Naive thymus-derived CD4-positive, alpha-beta T cell (primary cell): ENCODE measurements at regions not wholly inside any gene's neighbourhood (a gene's known extent, or its start where the extent isn't known, plus 50 kb on each side); places are given as distances from the start of the nearest gene placed in this dataset.

ENCODE experiments used
- ATAC-seq: fragments of 150-1000 bp; cut with Tn5 transposase; 2 replicates; pipeline ENCODE4 v1.10.0; 2021; ENCODE audit warnings: mild to moderate bottlenecking, moderate library complexity
- CTCF ChIA-PET: fragments of 350-600 bp; sonication (Branson Sonifier 250); formaldehyde crosslinking; loops from one replicate; lab custom pipeline; 2021; ENCODE audit warnings: antibody characterized with exemption; lab: Charles Lee
- POLR2A ChIA-PET: fragments of 350-600 bp; sonication (Branson Sonifier 250); formaldehyde crosslinking; loops from one replicate; lab custom pipeline; 2021; ENCODE audit warnings: antibody characterized with exemption, inconsistent platforms; lab: Charles Lee
- DNase-seq, 9 donors: peaks; one replicate each; pipeline versions ENCODE4 v3.0.0 to v3.0.0-alpha.2; 2020 to 2022; ENCODE audit warnings: mixed read lengths in 1 of 9
- H3K27ac ChIP-seq: one replicate; pipeline ENCODE4 v1.7.0; 2013; ENCODE audit warnings: mild to moderate bottlenecking, low read depth, low read length, moderate library complexity
- H3K27me3 ChIP-seq, 2 donors: one replicate each; pipeline ENCODE4 v1.7.0; 2013; ENCODE audit warnings: low read length in 2 of 2, mild to moderate bottlenecking in 2 of 2, moderate library complexity in 2 of 2; ENCODE audit not compliant: control insufficient read depth in 2 of 2, insufficient read depth in 2 of 2
- H3K36me3 ChIP-seq, 3 experiments: 1 replicate in 2 of 3; 2 replicates in 1 of 3; pipeline ENCODE4 v1.7.0; 2013; ENCODE audit warnings: low read length in 3 of 3, mild to moderate bottlenecking in 3 of 3, moderate library complexity in 1 of 3; ENCODE audit not compliant: insufficient read depth in 3 of 3, control insufficient read depth in 2 of 3
- H3K4me1 ChIP-seq, 2 donors: one replicate each; pipeline ENCODE4 v1.7.0; 2013; ENCODE audit warnings: low read length in 2 of 2, mild to moderate bottlenecking in 2 of 2, moderate library complexity in 1 of 2; ENCODE audit not compliant: control insufficient read depth in 2 of 2, insufficient read depth in 2 of 2
- H3K4me3 ChIP-seq: 2 replicates; pipeline ENCODE4 v1.7.0; 2013; ENCODE audit warnings: mild to moderate bottlenecking, low read length
- H3K9me3 ChIP-seq, 3 experiments: 1 replicate in 2 of 3; 2 replicates in 1 of 3; pipeline ENCODE4 v1.7.0; 2013; ENCODE audit warnings: low read length in 3 of 3; ENCODE audit not compliant: control insufficient read depth in 2 of 3
- H3K27ac Mint-ChIP-seq, 9 donors: one replicate each; pipeline ENCODE4 v1.8.0; 2020 to 2022; ENCODE audit warnings: mixed read lengths in 9 of 9, mild to moderate bottlenecking in 8 of 9, moderate library complexity in 5 of 9, inconsistent platforms in 2 of 9
- H3K27me3 Mint-ChIP-seq, 5 donors: one replicate each; pipeline ENCODE4 v1.8.0; 2021 to 2022; ENCODE audit warnings: mixed read lengths in 5 of 5, mild to moderate bottlenecking in 1 of 5
- H3K36me3 Mint-ChIP-seq, 5 donors: one replicate each; pipeline ENCODE4 v1.8.0; 2020 to 2022; ENCODE audit warnings: mixed read lengths in 5 of 5, mild to moderate bottlenecking in 3 of 5, inconsistent platforms in 1 of 5
- H3K4me1 Mint-ChIP-seq, 7 donors: one replicate each; pipeline ENCODE4 v1.8.0; 2020 to 2022; ENCODE audit warnings: mixed read lengths in 7 of 7, mild to moderate bottlenecking in 3 of 7, inconsistent platforms in 1 of 7
- H3K4me3 Mint-ChIP-seq, 10 donors: one replicate each; pipeline ENCODE4 v1.8.0; 2020 to 2022; ENCODE audit warnings: mild to moderate bottlenecking in 10 of 10, mixed read lengths in 10 of 10, moderate library complexity in 6 of 10, inconsistent platforms in 2 of 10
- H3K9me3 Mint-ChIP-seq, 11 donors: one replicate each; pipeline ENCODE4 v1.8.0; 2020 to 2022; ENCODE audit warnings: mixed read lengths in 11 of 11, mild to moderate bottlenecking in 4 of 11, inconsistent platforms in 1 of 11, moderate library complexity in 1 of 11
- intact Hi-C, 2 donors: fragments of 100-400 bp; cut with micrococcal nuclease; formaldehyde crosslinking; loops; one replicate each; pipeline ENCODE4 v1.15.1; 2023

DNA sequence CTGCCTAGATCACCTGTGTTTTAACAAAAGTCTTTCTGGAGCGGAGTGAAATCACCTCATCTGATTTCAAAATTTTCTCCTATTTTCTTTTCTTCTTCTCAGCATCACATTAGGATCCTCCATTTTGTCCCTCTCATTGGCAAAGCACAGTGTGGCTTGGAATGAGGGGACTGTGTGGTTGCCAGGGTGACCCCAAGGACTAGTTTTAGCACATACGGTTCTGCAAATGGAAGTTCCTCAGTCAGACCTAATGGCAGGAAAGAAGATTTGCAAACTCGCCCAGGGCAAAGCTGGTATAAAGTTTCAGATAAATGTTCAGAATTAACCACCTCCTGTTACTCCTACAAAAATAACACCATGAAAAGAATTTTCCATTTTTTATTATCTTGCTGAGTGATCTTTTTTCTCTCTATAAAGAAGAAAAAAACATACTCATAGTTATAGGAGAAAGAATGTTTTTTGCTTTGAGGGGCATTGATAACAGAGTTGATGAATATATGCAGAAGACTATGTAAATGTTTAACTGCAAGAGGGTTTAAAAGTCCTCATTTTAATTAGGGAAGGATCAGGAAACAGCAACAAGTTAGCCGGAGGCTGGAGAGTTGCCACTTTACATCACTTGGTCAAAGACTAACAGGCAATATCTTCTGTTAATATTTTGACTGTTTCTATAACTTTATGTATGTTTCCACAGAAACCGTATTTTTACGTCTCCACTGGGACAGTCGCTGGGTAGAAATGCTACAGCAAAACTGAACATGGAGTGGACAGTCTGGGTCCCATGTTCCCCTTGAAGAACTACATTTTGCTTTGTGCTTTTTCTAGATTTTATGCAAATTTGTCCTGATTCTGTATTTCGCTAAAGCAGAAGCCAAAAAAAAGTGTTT lies 257.8 kb downstream of the NR2F1-AS1 start:
- POLR2A ChIA-PET = no interaction called here
- Mint-ChIP-seq H3K9me3 (peaks cover 0 to 13% (median 4%) of the 10 kb centered on the region in 11 donors), H3K27me3 (peaks cover 0 to 6% (median 0%) of the 10 kb centered on the region in 5 donors), H3K36me3 (no peaks in the 10 kb centered on the region), H3K4me1 (peaks cover 0 to 1% (median 0%) of the 10 kb centered on the region in 7 donors), H3K4me3 (no peak overlapping the region), H3K27ac (no peak overlapping the region)
- DNase-seq (no peak), ATAC-seq (no peak)
- intact Hi-C loops = no loop called here
- H3K36me3 ChIP-seq = no peaks in the 10 kb centered on the region
- no peaks in the 10 kb centered on the region for H3K4me1 ChIP-seq
- H3K9me3 ChIP-seq = no peaks in the 10 kb centered on the region
- H3K4me3 ChIP-seq = no peak overlapping the region
- H3K27ac ChIP-seq = no peak overlapping the region
- CTCF ChIA-PET = no interaction called here
- H3K27me3 ChIP-seq = no peaks in the 10 kb centered on the region

DNA sequence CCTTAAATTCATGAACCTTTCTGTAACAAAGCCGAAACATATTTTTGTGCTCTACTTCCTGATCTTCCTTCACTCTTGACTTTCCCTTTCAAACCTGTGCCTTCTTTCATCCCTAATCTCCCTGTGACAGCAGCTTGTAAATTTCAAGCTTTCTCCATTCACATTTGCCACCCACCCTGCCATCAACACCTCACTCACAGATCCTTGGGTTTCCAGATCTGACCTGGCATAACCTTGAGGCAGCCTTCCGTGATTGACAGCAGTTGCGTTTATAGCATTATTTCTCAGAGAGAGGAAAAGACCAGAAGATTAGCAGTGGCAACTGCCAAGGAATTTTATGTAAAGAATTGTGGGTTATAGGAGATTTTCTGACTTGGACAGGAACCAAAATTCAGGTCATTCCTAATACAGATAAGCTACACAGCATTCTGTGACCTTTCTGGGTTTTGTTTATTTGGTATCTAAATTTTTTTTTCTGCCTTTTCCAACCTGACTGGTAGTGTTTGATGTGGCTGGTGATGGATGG lies 260.0 kb downstream of the NR2F1-AS1 start:
- DNase-seq (no peak), ATAC-seq (no peak)
- no peak overlapping the region for H3K4me3 ChIP-seq
- H3K27me3 Mint-ChIP-seq = peaks cover 0 to 6% (median 0%) of the 10 kb centered on the region in 5 donors
- H3K9me3 ChIP-seq = no peaks in the 10 kb centered on the region
- H3K4me1 ChIP-seq = no peaks in the 10 kb centered on the region
- H3K27ac Mint-ChIP-seq = no peak overlapping the region
- H3K4me3 Mint-ChIP-seq = no peak overlapping the region
- H3K4me1 Mint-ChIP-seq = peaks cover 0 to 1% (median 0%) of the 10 kb centered on the region in 7 donors
- no peaks in the 10 kb centered on the region for H3K36me3 Mint-ChIP-seq
- H3K9me3 Mint-ChIP-seq = peaks cover 0 to 10% (median 6%) of the 10 kb centered on the region in 11 donors
- H3K27me3 ChIP-seq = no peaks in the 10 kb centered on the region
- no peaks in the 10 kb centered on the region for H3K36me3 ChIP-seq
- intact Hi-C loops = no loop called here
- ChIA-PET POLR2A (no interaction called here), CTCF (no interaction called here)
- H3K27ac ChIP-seq = no peak overlapping the region

DNA sequence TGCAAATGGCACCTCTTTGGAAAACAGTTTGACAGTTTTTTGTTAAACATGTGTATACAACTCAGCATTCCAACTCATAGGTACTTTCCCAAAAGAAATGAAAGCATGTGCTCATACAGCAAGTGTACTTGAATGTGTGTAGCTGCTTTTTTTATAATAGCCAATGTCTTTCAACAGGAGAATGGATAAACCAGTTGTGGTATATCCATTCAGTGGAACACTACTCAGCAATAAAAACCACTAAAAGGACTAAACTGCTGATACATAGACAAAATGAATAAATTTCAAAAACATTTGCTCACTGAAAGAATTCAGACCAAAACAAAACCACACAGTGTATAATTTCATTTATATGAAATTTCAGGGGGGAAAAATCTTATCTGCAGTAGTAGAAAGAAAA lies 267.3 kb downstream of the NR2F1-AS1 start:
- ChIA-PET POLR2A (no interaction called here), CTCF (no interaction called here)
- Mint-ChIP-seq H3K4me1 (no peaks in the 10 kb centered on the region), H3K36me3 (no peaks in the 10 kb centered on the region), H3K27ac (no peak overlapping the region), H3K4me3 (no peak overlapping the region), H3K27me3 (peaks cover 0 to 5% (median under 1%) of the 10 kb centered on the region in 5 donors), H3K9me3 (peaks cover 0 to 17% (median 4%) of the 10 kb centered on the region in 11 donors)
- no peak overlapping the region for H3K4me3 ChIP-seq
- ATAC-seq (no peak), DNase-seq (no peak)
- no peaks in the 10 kb centered on the region for H3K4me1 ChIP-seq
- H3K9me3 ChIP-seq = no peaks in the 10 kb centered on the region
- no peaks in the 10 kb centered on the region for H3K27me3 ChIP-seq
- intact Hi-C loops = no loop called here
- no peak overlapping the region for H3K27ac ChIP-seq
- no peaks in the 10 kb centered on the region for H3K36me3 ChIP-seq

DNA sequence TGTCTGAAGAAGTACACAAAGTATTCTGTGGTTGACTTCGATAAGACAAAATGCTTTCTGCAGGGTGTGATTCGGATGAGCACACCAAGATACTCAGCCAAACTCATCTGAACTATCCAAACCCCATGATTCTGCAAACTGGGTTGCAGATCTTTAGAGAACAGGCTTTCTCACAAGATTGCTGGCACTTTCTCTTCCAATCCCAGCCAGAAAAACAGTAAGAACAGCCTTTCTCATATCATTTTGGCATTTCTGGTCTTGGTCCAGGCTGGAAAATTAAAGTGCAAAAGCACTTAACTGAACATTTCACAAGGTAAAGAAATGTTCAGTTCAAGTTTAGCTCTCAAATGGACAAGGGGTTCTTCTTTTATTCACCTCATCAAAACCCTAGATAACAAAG lies 269.1 kb downstream of the NR2F1-AS1 start:
- no peak overlapping the region for H3K4me3 Mint-ChIP-seq
- DNase-seq (no peak), ATAC-seq (no peak)
- H3K36me3 ChIP-seq = no peaks in the 10 kb centered on the region
- peaks cover 0 to 16% (median 0%) of the 10 kb centered on the region in 5 donors for H3K27me3 Mint-ChIP-seq
- peaks cover 0 to 15% (median 0%) of the 10 kb centered on the region in 11 donors for H3K9me3 Mint-ChIP-seq
- H3K9me3 ChIP-seq = no peaks in the 10 kb centered on the region
- H3K4me1 Mint-ChIP-seq = no peaks in the 10 kb centered on the region
- ChIA-PET CTCF (no interaction called here), POLR2A (no interaction called here)
- intact Hi-C loops = no loop called here
- no peak overlapping the region for H3K27ac ChIP-seq
- H3K4me1 ChIP-seq = no peaks in the 10 kb centered on the region
- H3K27me3 ChIP-seq = no peaks in the 10 kb centered on the region
- H3K27ac Mint-ChIP-seq = no peak overlapping the region
- no peak overlapping the region for H3K4me3 ChIP-seq
- H3K36me3 Mint-ChIP-seq = no peaks in the 10 kb centered on the region

DNA sequence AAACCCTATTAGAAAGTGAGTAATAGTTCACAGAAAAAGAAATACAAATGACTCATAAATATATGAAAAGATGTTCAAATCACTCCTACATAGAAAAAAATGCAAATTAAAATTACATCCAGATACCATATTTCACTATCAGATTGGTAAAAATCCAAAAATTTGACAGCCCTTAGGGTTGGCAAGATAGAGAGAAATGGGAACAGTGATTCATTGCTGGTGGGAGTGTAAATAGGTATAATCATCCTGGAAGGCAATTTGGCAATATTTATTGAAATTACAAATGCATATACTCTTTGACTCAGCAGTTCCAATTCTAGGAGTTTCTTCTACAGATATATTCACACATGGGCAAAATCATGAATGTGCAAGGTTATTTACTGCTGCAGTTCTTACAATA lies 273.5 kb downstream of the NR2F1-AS1 start:
- no peak overlapping the region for H3K27ac Mint-ChIP-seq
- Histone ChIP-seq H3K4me3 (no peak overlapping the region), H3K36me3 (no peaks in the 10 kb centered on the region), H3K27me3 (no peaks in the 10 kb centered on the region), H3K4me1 (no peaks in the 10 kb centered on the region), H3K27ac (no peak overlapping the region), H3K9me3 (no peaks in the 10 kb centered on the region)
- POLR2A ChIA-PET = no interaction called here
- intact Hi-C loops = no loop called here
- ATAC-seq (no peak), DNase-seq (no peak)
- CTCF ChIA-PET = no interaction called here
- no peaks in the 10 kb centered on the region for H3K4me1 Mint-ChIP-seq
- H3K36me3 Mint-ChIP-seq = no peaks in the 10 kb centered on the region
- H3K27me3 Mint-ChIP-seq = peaks cover 0 to 24% (median 0%) of the 10 kb centered on the region in 5 donors
- H3K9me3 Mint-ChIP-seq = peaks cover 0 to 6% (median 2%) of the 10 kb centered on the region in 11 donors
- no peak overlapping the region for H3K4me3 Mint-ChIP-seq

DNA sequence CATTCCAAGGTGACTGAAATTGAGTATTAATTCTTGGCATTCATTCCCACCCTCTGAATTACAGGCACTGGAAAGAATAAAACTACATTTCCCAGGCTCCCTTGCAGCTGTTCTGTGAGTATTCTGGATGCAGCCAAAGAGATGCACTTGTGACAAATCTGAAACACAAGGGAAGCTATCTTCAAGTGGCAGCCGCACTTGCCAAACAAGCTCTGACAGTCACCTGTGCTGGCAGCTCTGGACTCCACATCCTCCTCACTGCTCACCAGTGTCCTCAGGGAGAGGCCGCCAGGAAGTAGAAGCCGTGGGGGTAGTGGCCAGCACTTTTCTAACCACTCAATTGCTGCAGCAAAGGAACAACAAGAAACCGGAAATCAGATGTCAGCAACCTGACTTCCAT lies 275.0 kb downstream of the NR2F1-AS1 start:
- Mint-ChIP-seq H3K4me3 (no peak overlapping the region), H3K36me3 (no peaks in the 10 kb centered on the region), H3K9me3 (peaks cover 0 to 6% (median 0%) of the 10 kb centered on the region in 11 donors), H3K4me1 (no peaks in the 10 kb centered on the region), H3K27ac (no peak overlapping the region), H3K27me3 (peaks cover 0 to 24% (median 0%) of the 10 kb centered on the region in 5 donors)
- POLR2A ChIA-PET = no interaction called here
- Histone ChIP-seq H3K27me3 (no peaks in the 10 kb centered on the region), H3K27ac (no peak overlapping the region), H3K36me3 (no peaks in the 10 kb centered on the region), H3K4me1 (no peaks in the 10 kb centered on the region), H3K4me3 (no peak overlapping the region), H3K9me3 (no peaks in the 10 kb centered on the region)
- ATAC-seq (no peak), DNase-seq (no peak)
- intact Hi-C loops = no loop called here
- CTCF ChIA-PET = no interaction called here
